ENCODE measurements at regions not wholly inside any gene's neighbourhood (a gene's known extent, or its start where the extent isn't known, plus 50 kb on each side); places are given as distances from the start of the nearest gene placed in this dataset.
"Not testable (repeated sequence)": the region's sequence is repeated elsewhere in the genome, so short reads cannot be mapped to it uniquely, and the experiment has no call there.

- not testable (repeated sequence) for TF ChIP-seq CTCF (IDR thresholded peaks at IDR 0.05); EZH2 (IDR thresholded peaks at IDR 0.05; ENCODE audit: borderline replicate concordance, insufficient read depth, low read depth, low read length, poor library complexity, severe bottlenecking)
Observed at GRCh38 chr4:118576709-118577219, 108.4 kb upstream of the METTL14 start.

All from B cell (primary cell).